ENCODE measurements at regions not wholly inside any gene's neighbourhood (a gene's known extent, or its start where the extent isn't known, plus 50 kb on each side); places are given as distances from the start of the nearest gene placed in this dataset.

- Mint-ChIP-seq H3K36me3 (no peaks in the 10 kb centered on the region), H3K4me1 (peaks cover 29% of the 10 kb centered on the region), H3K27ac (peak overlapping the region; percentile 99), H3K27me3 (ENCODE audit: low read depth) (no peaks in the 10 kb centered on the region), H3K4me3 (peak overlapping the region; percentile 95), H3K9me3 (peaks cover 3% of the 10 kb centered on the region)
- DNase-seq (ENCODE audit: low spot score in 2 of 2, unreplicated experiment in 2 of 2): peak; percentile 96 to 97
- no peak for TF ChIP-seq CTCF (IDR thresholded peaks at IDR 0.05; ENCODE audit: unreplicated experiment)
Measured at GRCh38 chr2:64750817-64751285, 97.1 kb upstream of the SERTAD2 start.

DNA sequence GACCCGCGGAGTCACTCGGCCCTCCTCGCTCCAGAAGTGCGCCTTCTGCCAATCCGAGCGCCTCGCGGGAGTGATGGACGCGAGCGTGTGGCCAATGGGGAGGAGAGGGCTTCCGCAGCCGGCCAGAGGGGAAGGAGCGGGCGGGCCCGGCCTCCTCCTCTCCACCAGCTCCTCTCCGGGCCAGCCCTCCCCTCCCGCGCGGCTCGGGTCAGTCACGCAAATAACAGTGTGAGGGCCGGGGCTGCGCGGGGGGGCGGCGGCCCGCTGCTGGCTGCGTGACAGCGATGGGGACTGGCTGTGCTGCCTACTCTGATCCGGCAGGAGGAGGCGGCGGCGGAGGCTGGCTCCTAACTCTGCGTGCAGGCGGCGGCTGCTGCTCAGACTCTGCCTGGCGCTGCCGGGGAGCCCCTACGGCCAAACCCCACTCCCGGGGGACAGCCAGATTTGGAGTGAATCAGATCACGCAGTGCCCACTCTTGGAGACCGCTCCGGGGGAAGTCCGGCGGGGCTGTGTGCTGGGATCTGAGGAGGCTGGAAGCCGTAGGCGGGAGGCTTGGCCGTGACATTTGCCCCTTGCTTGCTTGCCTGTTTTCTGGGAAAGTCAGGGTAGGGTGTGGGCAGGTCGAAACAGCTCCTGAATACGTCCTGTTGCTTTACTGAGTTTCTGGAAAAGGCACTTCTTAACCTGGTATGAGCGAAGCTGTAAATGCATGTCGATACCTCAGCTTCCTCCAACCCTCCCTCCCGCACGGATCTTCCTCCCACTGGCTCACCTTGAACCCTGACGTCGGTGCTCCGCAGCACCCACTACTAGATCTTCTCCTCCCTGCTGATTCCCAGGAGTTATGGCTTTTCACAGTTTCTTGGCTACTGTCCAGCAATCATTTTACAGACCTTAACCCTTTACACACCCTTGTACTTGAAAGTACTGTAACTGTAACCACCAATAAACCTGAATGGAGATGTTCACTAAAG lies 97.9 kb upstream of the SERTAD2 start:
- peaks cover 8% of the 10 kb centered on the region for H3K9me3 Mint-ChIP-seq
- H3K4me1 Mint-ChIP-seq: peaks cover 29% of the 10 kb centered on the region
- TF ChIP-seq CTCF (IDR thresholded peaks at IDR 0.05; ENCODE audit: unreplicated experiment): peak; percentile 14
- peak; percentile 96 to 97 for DNase-seq (ENCODE audit: low spot score in 2 of 2, unreplicated experiment in 2 of 2)
- H3K27me3 Mint-ChIP-seq (ENCODE audit: low read depth): no peaks in the 10 kb centered on the region
- H3K36me3 Mint-ChIP-seq: no peaks in the 10 kb centered on the region
- peak overlapping the region; percentile 95 for H3K4me3 Mint-ChIP-seq
- H3K27ac Mint-ChIP-seq: peak overlapping the region; percentile 99

GRCh38 chr2:64753399-64753798 lies 99.7 kb upstream of the SERTAD2 start:
- no peaks in the 10 kb centered on the region for H3K36me3 Mint-ChIP-seq
- TF ChIP-seq CTCF (IDR thresholded peaks at IDR 0.05; ENCODE audit: unreplicated experiment): no peak
- H3K27ac Mint-ChIP-seq: peak overlapping the region; percentile 94
- H3K4me1 Mint-ChIP-seq: peaks cover 28% of the 10 kb centered on the region
- DNase-seq (ENCODE audit: low spot score in 2 of 2, unreplicated experiment in 2 of 2): no peak
- no peak overlapping the region for H3K4me3 Mint-ChIP-seq
- H3K27me3 Mint-ChIP-seq (ENCODE audit: low read depth): no peaks in the 10 kb centered on the region
- H3K9me3 Mint-ChIP-seq: peaks cover 8% of the 10 kb centered on the region

DNA sequence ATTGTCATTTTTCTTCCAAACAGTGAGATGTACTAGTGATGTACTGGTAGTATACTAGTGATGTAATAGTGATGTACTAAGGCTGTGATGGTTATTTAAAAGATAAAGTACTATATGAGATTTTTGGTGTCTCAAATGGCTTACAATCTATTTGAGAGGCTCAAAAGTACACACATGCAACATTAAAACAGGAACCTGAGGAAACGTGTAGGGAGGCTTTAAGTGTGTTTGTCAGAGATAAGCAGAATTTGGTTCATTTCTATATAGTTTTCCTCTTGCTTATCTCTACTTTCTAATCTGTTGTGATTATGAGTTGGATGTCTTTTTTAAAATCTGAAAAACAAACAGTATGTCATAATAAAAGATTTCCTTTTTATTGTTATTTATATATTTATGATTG lies 100.9 kb upstream of the SERTAD2 start:
- Mint-ChIP-seq H3K4me1 (peaks cover 17% of the 10 kb centered on the region), H3K9me3 (peaks cover 8% of the 10 kb centered on the region), H3K27me3 (ENCODE audit: low read depth) (no peaks in the 10 kb centered on the region), H3K4me3 (no peak overlapping the region), H3K36me3 (no peaks in the 10 kb centered on the region), H3K27ac (no peak overlapping the region)
- no peak for DNase-seq (ENCODE audit: low spot score in 2 of 2, unreplicated experiment in 2 of 2)
- TF ChIP-seq CTCF (IDR thresholded peaks at IDR 0.05; ENCODE audit: unreplicated experiment): no peak

DNA sequence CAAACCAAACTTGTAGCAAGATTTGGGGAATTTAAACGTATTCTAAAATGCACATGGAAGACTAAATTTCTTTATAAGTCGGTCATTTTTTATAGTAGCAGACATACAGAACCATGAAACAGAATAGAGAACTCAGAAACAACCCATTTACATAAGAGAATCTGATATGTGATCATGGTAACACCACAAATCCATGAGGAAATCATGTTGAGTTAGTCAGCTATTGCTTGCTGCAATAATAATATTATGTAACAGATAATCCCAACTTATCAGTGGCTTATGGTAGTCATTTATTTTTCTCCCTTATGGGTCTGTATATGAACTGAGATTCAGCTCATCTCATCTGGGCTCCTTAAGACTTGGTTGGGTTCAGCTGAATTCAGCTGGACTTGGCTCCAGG lies 103.4 kb upstream of the SERTAD2 start:
- Mint-ChIP-seq H3K4me1 (peaks cover 12% of the 10 kb centered on the region), H3K36me3 (no peaks in the 10 kb centered on the region), H3K27ac (no peak overlapping the region), H3K27me3 (ENCODE audit: low read depth) (no peaks in the 10 kb centered on the region), H3K4me3 (no peak overlapping the region), H3K9me3 (peaks cover 8% of the 10 kb centered on the region)
- TF ChIP-seq CTCF (IDR thresholded peaks at IDR 0.05; ENCODE audit: unreplicated experiment): no peak
- DNase-seq (ENCODE audit: low spot score in 2 of 2, unreplicated experiment in 2 of 2): no peak
